ENCODE measurements at regions not wholly inside any gene's neighbourhood (a gene's known extent, or its start where the extent isn't known, plus 50 kb on each side); places are given as distances from the start of the nearest gene placed in this dataset.

- TF ChIP-seq POLR2A (IDR thresholded peaks at IDR 0.05; ENCODE audit: low read depth, low read length) (no peak), TAF1 (IDR thresholded peaks at IDR 0.05; ENCODE audit: borderline replicate concordance, low read depth, low read length) (no peak), POLR2AphosphoS5 (IDR thresholded peaks at IDR 0.05; ENCODE audit: low read depth, low read length) (no peak)
Observed at GRCh38 chr16:86763819-86764218, 185.5 kb downstream of the FOXL1 start.

All from GM12892 (cell line).